Esophagus squamous epithelium (tissue), 4 donors: ENCODE measurements at regions not wholly inside any gene's neighbourhood (a gene's known extent, or its start where the extent isn't known, plus 50 kb on each side); places are given as distances from the start of the nearest gene placed in this dataset.

Experiments used
- CTCF ChIP-seq, 6 experiments: fragments of 450-650 bp in 4 of 6; fragments of 200-600 bp in 2 of 6; sonication (generic) in 2 of 6; IDR thresholded peaks; one replicate each; pipeline ENCODE4 v1.5.1; 2016 to 2019; ENCODE audit warnings: antibody characterized with exemption in 6 of 6, mild to moderate bottlenecking in 4 of 6, moderate library complexity in 4 of 6
- POLR2A ChIP-seq, 4 donors: fragments of 450-650 bp; IDR thresholded peaks; one replicate each; pipeline ENCODE4 v1.6.1; 2017; ENCODE audit warnings: antibody characterized with exemption in 4 of 4, mild to moderate bottlenecking in 4 of 4, moderate library complexity in 3 of 4

GRCh38 chr6:22078802-22079545, 217.9 kb downstream of the PRL start:
- TF ChIP-seq CTCF (IDR thresholded peaks at IDR 0.05) (no peak), POLR2A (IDR thresholded peaks at IDR 0.05) (no peak)
